NCI-H1092 (cell line): ENCODE measurements at regions not wholly inside any gene's neighbourhood (a gene's known extent, or its start where the extent isn't known, plus 50 kb on each side); places are given as distances from the start of the nearest gene placed in this dataset.
"Not testable (repeated sequence)": the region's sequence is repeated elsewhere in the genome, so short reads cannot be mapped to it uniquely, and the experiment has no call there.

Experiments
- DNase-seq: peaks from one replicate; lab custom pipeline; 2025; lab: John Stamatoyannopoulos, UW

DNA sequence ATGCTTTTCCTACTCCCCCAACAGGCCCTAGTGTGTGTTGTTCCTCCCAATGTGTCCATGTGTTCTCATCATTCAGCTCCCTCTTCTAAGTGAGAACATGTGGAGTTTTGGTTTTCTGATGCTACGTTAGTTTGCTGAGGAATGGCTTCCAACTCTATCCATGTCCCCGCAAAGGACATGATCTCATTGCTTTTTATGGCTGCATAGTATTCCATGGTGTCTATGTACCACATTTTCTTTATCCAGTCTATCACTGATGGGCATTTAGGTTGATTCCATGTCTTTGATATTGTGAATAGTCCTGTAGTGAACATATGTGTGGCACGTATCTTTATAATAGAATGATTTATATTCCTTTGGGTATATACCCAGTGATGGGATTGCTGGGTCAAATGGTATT, 72.5 kb upstream of the CCNY start:
- DNase-seq: not testable (repeated sequence)

DNA sequence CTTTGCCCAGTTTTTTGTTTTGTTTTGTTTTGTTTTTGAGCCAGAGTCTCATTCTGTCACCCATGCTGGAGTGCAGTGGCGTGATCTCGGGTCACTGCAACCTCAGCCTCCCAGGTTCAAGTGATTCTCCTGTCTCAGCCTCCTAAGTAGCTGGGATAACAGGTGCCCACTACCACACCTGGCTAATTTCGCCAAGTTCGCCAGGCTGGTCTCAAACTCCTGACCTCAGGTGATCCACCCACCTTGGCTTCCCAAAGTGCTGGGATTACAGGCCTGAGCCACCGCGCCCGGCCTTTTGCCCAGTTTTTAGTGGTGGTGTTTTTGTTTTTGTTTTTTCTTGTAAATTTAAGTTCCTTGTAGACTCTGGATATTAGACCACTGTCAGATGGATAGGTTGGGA, 71.7 kb upstream of the CCNY start:
- DNase-seq: not testable (repeated sequence)

DNA sequence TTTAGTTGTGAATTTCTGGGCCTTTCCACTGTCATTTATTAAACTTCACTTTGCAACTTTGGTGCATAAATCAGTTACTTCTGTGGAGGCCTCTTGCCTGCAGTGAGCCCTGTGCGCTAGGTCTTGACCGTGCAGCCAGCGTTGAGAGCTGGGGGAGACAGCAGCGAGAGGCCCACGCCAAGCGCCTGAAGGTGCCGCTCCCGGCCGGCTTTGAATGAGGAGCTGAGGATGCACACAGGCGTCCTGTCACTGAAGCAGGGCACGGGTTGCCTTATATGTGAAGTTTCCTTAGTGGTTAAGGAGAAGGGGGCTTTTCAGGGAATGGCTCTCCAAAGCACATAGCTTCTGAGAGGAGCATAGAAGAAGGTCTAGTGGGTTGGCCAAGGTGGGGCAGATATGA, 70.9 kb upstream of the CCNY start:
- no peak for DNase-seq

DNA sequence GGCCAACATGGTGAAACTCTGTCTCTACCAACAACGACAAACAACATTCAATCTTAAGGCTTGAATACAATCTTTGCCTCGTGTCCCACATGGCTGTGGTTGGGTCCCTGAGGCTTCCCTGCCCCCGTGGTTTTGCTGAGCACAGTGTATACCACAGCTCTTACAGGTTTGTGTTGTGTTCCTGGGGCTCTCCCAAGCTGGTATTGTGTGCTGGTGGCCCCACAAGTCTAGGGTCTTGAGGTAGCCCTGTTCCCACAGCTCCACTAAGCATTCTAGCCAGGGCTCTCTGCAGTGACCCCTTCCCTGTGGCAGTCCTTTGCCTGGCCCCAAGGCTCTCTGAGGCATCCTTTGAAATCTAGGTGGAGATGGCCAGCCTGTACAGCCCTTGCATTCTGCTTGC, 68.0 kb upstream of the CCNY start:
- no peak for DNase-seq

DNA sequence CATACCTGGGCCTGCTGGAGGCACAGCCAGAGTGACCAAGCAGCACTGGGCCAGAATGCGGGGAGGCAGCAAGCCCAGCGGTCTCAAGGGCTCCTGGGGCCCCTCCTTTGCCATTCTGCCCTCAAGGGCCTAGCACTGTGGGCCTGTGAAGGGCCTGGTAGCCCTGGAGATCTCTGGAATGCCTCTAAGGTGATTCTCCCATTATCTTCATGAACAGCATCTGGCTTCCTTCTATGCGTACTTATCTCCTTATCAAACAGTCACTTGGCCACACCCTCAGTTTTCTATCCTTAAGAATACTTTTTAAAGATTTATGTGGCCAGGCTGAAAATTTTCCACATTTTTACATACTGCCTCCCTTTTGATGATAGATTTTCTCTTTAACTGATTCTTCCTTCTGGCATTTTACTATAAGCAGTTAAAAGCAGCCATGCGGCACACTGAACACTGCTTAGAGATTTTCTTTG, 67.5 kb upstream of the CCNY start:
- DNase-seq: no peak

DNA sequence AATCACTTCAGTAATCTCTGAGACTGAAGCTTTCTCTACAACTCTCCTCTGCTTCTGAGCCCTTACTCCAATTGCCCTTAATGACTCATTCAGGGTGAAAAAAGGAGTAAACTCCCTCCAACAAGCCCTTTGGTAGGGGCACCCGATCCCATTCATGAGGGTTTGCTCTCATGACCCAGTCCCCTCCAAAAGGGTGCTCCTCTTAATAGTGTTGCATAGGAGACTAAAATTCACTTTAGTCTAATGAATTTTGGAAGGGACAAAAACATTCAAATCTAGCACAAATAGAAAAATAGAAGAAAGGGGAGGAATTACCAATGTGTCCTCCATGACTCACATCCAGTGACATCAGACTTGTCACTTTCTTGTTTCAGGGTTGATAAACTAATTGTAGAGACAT, 66.2 kb upstream of the CCNY start:
- DNase-seq: no peak

DNA sequence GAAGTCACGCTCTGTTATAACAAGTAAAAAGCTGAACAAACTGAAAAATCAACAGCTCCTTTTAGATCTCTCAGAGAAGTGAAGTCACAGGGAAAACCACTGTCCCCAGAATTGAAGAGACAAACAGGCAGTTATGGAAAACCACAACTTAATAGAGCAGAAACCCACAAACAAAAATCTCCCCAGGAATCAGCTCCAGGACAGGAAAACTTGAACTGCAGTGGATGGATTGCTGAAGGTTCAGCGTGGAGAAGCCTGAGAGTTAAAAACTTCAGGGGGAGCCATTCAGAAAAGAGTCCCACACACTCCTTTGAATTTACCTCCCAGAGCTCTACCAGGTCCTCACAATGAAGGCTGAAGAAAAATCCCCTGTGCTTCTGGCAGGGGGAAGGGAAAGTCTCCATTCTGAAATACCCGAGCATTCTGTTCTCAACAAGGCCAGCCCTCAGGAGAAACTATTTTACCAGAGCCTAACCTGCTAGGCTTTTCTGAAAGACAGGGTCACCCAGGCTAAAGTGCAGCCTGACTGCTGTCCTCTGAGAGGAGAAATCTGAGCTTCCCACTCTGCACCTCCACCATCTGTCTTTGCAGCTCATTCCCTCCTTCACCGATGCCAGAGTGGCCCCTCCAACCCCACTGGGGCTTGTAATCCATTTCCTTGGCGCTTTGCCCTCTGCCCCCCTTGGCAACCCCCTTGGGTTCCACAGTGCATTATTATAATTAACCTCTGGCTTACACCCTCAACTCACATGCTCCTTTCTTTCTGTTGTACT, 65.0 kb upstream of the CCNY start:
- DNase-seq: peak; percentile 79

DNA sequence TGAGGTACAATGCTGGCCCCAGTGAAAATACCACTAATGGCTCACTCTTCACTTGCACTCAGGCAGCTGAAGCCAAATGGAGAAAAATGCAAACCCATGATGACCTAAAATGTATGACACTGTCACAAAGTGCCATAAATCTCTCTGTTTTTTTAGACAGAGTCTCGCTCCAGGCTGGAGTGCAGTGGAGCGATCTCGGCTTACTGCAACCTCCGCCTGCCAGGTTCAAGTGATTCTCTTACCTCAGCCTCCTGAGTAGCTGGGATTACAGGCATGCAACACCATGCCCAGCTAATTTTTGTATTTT, 64.5 kb upstream of the CCNY start:
- DNase-seq: not testable (repeated sequence)

DNA sequence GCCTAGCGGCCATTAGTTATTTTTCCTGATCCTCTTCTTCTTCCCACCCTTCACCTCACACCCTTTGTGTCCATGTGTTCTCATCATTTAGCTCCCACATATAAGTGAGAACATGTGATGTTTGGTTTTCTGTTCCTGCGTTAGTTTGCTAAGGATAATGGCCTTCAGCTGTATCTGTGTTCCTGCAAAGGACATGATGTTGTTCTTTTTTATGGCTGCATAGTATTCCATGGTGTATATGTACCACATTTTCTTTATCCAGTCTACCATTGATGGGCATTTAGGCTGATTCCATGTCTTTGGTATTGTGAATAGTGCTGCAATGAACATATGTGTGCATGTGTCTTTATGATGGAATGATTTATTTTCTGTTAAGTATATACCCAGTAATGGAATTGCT, 63.9 kb upstream of the CCNY start:
- DNase-seq: not testable (repeated sequence)

DNA sequence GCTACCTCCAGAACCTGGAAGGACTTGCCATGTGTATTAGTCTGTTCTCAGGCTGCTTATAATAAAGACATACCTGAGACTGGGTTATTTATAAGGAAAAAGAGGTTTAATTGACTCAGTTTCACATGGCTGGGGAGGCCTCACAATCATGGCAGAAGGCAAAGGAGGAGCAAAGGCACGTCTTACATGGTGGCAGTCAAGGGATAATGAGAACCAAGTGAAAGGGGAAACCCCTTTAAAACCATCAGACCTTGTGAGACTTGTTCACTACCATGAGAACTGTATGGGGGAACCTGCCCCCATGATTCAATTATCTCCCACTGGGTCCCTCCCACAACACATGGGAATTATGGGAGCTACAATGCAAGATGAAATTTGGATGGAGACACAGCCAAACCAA, 62.3 kb upstream of the CCNY start:
- DNase-seq: not testable (repeated sequence)

DNA sequence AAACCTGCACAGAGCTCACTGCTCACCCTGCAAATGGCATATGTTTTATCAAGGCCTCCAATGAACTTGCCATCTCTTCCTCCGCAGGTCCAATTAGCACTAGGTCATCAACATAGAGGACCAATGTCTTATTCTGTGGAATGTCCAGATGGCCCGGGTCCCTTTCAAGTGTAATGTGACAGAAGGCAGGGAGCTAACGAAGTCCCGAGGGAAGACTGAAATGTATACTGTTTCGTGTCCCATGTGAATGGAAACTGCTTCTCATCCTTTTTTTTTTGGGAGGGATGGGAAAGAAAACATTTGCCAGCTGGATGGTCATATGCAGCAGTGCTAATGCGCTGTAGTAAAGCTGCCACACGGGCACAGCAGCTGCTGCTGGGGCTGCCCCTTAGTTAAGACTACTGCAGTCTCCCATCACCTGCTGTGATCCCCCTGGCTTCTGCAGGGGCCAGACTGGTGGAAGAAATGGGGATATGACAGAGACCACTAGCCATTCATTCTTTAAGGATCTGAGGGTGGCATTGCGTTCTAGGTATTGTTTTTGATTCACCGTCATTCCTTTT, 61.7 kb upstream of the CCNY start:
- DNase-seq: no peak

DNA sequence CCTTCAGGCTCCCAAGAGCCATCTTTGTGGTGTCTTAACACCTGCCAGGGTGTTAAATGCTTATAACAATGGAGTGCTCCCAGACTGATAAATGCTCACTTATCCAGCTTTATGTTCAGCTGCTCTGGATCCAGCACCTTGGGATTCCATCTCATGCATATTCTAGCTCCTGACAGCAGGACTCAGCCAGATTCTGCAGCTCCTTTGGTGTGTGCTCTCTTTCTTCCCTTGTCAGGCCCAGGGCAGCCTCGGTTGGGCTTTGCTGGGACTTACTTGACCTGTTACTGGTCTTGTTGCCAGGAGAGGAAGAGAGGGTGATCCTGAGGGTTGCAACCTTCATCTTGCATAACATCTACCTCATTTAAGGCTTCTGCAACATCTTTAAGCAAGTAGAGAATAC, 59.4 kb upstream of the CCNY start:
- DNase-seq: no peak

DNA sequence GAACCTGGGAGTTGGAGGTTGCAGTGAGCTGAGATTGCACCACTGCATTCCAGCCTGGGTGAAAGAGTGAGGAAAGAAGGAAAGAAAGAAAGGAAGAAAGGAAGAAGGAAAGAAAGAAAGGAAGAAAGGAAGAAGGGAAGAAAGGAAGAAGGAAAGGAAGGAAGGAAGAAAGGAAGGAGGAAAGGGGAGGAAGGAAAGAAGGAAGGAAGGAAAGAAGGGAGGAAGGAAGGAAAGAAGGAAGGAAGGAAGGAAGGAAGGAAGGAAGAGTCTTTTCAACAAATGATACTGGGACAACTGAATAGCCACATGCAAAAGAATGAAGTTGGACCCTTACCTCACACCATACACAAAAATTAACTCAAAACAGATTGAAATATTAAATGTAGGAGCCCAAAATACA, 56.1 kb upstream of the CCNY start:
- DNase-seq: not testable (repeated sequence)
